ENCODE measurements at regions not wholly inside any gene's neighbourhood (a gene's known extent, or its start where the extent isn't known, plus 50 kb on each side); places are given as distances from the start of the nearest gene placed in this dataset.

DNA sequence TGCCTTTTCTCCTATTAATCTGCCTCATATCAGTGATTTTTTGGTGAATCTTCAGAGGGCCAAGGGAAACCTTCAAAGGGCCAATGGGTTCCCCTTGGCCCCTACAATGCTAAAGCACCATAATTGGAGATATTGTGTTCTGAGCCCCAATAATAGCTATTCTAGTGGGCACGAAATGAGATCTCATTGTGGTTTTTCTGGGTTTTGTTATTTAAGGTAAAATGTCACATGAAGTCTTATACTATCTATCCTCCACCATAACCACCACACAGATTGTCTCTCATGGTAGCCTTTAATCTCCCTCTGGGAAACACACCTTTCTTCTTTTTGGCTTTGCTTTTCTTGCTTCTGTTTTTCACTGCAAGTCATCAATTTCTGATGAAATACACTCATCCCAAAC, 152.8 kb downstream of the B3GNT2 start:
- Histone ChIP-seq H3K36me3 (ENCODE audit: control insufficient read depth in 2 of 2, insufficient read depth in 1 of 2, low read length in 2 of 2) (no peaks in the 10 kb centered on the region), H3K4me1 (ENCODE audit: control insufficient read depth, insufficient read depth, low read length) (no peaks in the 10 kb centered on the region), H3K27ac (ENCODE audit: extremely low read depth, low read depth, low read length) (no peak overlapping the region), H3K4me3 (ENCODE audit: low read depth, low read length) (no peak overlapping the region), H3K9me3 (ENCODE audit: control insufficient read depth, insufficient read depth, low read depth, low read length) (no peaks in the 10 kb centered on the region)
- TF ChIP-seq ZNF560 (tag by site-specific recombination; IDR thresholded peaks at IDR 0.05; ENCODE audit: borderline replicate concordance): no peak
- TF ChIP-seq ZNF658 (tag by site-specific recombination; IDR thresholded peaks at IDR 0.05): no peak
- no peak for TF ChIP-seq ZNF791 (tag by site-specific recombination; IDR thresholded peaks at IDR 0.05)
- TF ChIP-seq, protein P1, sequence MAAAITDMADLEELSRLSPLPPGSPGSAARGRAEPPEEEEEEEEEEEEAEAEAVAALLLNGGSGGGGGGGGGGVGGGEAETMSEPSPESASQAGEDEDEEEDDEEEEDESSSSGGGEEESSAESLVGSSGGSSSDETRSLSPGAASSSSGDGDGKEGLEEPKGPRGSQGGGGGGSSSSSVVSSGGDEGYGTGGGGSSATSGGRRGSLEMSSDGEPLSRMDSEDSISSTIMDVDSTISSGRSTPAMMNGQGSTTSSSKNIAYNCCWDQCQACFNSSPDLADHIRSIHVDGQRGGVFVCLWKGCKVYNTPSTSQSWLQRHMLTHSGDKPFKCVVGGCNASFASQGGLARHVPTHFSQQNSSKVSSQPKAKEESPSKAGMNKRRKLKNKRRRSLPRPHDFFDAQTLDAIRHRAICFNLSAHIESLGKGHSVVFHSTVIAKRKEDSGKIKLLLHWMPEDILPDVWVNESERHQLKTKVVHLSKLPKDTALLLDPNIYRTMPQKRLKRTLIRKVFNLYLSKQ (tag by site-specific recombination; IDR thresholded peaks at IDR 0.05; ENCODE audit: borderline replicate concordance): no peak
- TF ChIP-seq, protein P2, sequence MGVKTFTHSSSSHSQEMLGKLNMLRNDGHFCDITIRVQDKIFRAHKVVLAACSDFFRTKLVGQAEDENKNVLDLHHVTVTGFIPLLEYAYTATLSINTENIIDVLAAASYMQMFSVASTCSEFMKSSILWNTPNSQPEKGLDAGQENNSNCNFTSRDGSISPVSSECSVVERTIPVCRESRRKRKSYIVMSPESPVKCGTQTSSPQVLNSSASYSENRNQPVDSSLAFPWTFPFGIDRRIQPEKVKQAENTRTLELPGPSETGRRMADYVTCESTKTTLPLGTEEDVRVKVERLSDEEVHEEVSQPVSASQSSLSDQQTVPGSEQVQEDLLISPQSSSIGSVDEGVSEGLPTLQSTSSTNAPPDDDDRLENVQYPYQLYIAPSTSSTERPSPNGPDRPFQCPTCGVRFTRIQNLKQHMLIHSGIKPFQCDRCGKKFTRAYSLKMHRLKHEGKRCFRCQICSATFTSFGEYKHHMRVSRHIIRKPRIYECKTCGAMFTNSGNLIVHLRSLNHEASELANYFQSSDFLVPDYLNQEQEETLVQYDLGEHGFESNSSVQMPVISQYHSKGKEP (tag by site-specific recombination; IDR thresholded peaks at IDR 0.05): no peak
- TF ChIP-seq ZNF132 (tag by site-specific recombination; IDR thresholded peaks at IDR 0.05; ENCODE audit: borderline replicate concordance): no peak
- TF ChIP-seq ZNF433 (tag by site-specific recombination; IDR thresholded peaks at IDR 0.05; ENCODE audit: low read depth): no peak
- TF ChIP-seq ZSCAN23 (tag by site-specific recombination; IDR thresholded peaks at IDR 0.05): no peak
- TF ChIP-seq, protein P3, sequence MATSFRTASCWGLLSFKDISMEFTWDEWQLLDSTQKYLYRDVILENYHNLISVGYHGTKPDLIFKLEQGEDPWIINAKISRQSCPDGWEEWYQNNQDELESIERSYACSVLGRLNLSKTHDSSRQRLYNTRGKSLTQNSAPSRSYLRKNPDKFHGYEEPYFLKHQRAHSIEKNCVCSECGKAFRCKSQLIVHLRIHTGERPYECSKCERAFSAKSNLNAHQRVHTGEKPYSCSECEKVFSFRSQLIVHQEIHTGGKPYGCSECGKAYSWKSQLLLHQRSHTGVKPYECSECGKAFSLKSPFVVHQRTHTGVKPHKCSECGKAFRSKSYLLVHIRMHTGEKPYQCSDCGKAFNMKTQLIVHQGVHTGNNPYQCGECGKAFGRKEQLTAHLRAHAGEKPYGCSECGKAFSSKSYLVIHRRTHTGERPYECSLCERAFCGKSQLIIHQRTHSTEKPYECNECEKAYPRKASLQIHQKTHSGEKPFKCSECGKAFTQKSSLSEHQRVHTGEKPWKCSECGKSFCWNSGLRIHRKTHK (tag by site-specific recombination; IDR thresholded peaks at IDR 0.05): no peak
- no peak for TF ChIP-seq ZNF660 (tag by site-specific recombination; IDR thresholded peaks at IDR 0.05)
- TF ChIP-seq OSR2 (tag by site-specific recombination; IDR thresholded peaks at IDR 0.05): no peak
- no peak for TF ChIP-seq ZNF335 (tag by site-specific recombination; conservative IDR thresholded peaks at IDR 0.05)
- no peak for TF ChIP-seq ZNF274 (IDR thresholded peaks at IDR 0.05; ENCODE audit: low read length)
- no peak for TF ChIP-seq ZNF274 (tag by site-specific recombination; IDR thresholded peaks at IDR 0.05; ENCODE audit: borderline replicate concordance)
- TF ChIP-seq ZSCAN16 (tag by site-specific recombination; IDR thresholded peaks at IDR 0.05): no peak
- no peak for TF ChIP-seq ZNF530 (tag by site-specific recombination; IDR thresholded peaks at IDR 0.05; ENCODE audit: low read depth)
- no peak for TF ChIP-seq ZNF175 (tag by site-specific recombination; IDR thresholded peaks at IDR 0.05)
- ChIA-PET POLR2A (no interaction called here), CTCF (no interaction called here)

DNA sequence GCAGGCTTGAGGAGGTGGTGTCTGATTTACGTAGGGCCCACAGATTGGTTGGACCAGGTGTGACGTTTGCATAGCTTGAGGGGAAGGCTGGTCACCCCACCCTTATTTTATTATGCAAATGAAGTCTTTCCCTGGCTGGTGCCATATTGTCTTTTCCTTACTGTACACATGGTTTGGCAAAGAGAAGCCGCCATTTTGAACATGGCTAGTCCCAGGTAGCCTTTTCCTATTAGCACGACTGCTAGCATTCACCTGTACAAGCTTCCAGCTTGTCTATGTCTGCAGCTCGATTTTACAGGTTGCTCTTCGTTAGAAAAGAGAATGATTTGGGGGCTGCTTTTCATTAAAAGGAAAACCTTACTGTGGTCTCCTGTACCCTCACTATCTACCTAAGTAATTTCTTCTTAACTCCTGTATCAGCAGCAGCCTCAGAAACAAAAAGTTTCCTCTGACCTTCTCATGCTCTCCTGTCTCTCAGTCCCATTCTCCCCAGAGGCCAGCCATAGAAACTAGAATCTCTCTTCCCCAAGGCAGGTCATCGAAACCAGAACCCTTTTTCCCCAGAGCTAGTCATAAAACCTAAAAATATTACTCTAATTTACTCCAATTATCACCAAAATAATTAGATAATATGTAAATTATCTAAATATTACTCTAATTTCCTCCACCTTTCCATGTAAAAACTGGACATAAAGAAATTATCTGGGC, 151.8 kb downstream of the B3GNT2 start:
- Histone ChIP-seq H3K9me3 (ENCODE audit: control insufficient read depth, insufficient read depth, low read depth, low read length) (no peaks in the 10 kb centered on the region), H3K4me3 (ENCODE audit: low read depth, low read length) (no peak overlapping the region), H3K27ac (ENCODE audit: extremely low read depth, low read depth, low read length) (no peak overlapping the region), H3K4me1 (ENCODE audit: control insufficient read depth, insufficient read depth, low read length) (no peaks in the 10 kb centered on the region), H3K36me3 (ENCODE audit: control insufficient read depth in 2 of 2, insufficient read depth in 1 of 2, low read length in 2 of 2) (no peaks in the 10 kb centered on the region)
- ChIA-PET CTCF (interaction anchor here (1.0 kb wide), 1 partner anchor 31 kb away, joined by 3 read pairs; no protein-coding TSS in a partner anchor), POLR2A (no interaction called here)
- TF ChIP-seq ZNF24 (tag by site-specific recombination; IDR thresholded peaks at IDR 0.05) (no peak), ZNF670 (tag by site-specific recombination; IDR thresholded peaks at IDR 0.05; ENCODE audit: low read depth) (no peak), ZNF341 (tag by site-specific recombination; IDR thresholded peaks at IDR 0.05; ENCODE audit: low read depth) (no peak), ZSCAN23 (tag by site-specific recombination; IDR thresholded peaks at IDR 0.05) (no peak), ZNF175 (tag by site-specific recombination; IDR thresholded peaks at IDR 0.05) (no peak), ZNF510 (tag by site-specific recombination; IDR thresholded peaks at IDR 0.05; ENCODE audit: insufficient replicate concordance) (no peak), SETDB1 (IDR thresholded peaks at IDR 0.05; ENCODE audit: insufficient read length, low read length) (no peak), ZNF776 (tag by site-specific recombination; IDR thresholded peaks at IDR 0.05; ENCODE audit: borderline replicate concordance) (no peak), ZNF548 (tag by site-specific recombination; IDR thresholded peaks at IDR 0.05) (no peak), ZNF350 (tag by site-specific recombination; IDR thresholded peaks at IDR 0.05) (no peak), SP7 (tag by site-specific recombination; IDR thresholded peaks at IDR 0.05) (no peak), MZF1 (tag by site-specific recombination; IDR thresholded peaks at IDR 0.05; ENCODE audit: borderline replicate concordance) (no peak), ZNF48 (tag by site-specific recombination; IDR thresholded peaks at IDR 0.05) (no peak)
- TF ChIP-seq, protein P4, sequence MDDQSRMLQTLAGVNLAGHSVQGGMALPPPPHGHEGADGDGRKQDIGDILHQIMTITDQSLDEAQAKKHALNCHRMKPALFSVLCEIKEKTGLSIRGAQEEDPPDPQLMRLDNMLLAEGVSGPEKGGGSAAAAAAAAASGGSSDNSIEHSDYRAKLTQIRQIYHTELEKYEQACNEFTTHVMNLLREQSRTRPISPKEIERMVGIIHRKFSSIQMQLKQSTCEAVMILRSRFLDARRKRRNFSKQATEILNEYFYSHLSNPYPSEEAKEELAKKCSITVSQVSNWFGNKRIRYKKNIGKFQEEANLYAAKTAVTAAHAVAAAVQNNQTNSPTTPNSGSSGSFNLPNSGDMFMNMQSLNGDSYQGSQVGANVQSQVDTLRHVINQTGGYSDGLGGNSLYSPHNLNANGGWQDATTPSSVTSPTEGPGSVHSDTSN (CRISPR knock-in tag; IDR thresholded peaks at IDR 0.05): no peak
- TF ChIP-seq, protein P2 (tag by site-specific recombination; IDR thresholded peaks at IDR 0.05): no peak

Measured in HEK293 (cell line).